Type B pancreatic cell (in vitro differentiated cells): ENCODE measurements at regions not wholly inside any gene's neighbourhood (a gene's known extent, or its start where the extent isn't known, plus 50 kb on each side); places are given as distances from the start of the nearest gene placed in this dataset.

Source experiments
- DNase-seq: peaks from one replicate; pipeline ENCODE4 v3.0.0; 2021; ENCODE audit warnings: mixed read lengths; ENCODE audit not compliant: unreplicated experiment; ENCODE audit errors: extremely low spot score
- H3K27ac Mint-ChIP-seq: 2 replicates; pipeline ENCODE4 v1.8.0; 2021; ENCODE audit warnings: mild to moderate bottlenecking, mixed read lengths
- H3K27me3 Mint-ChIP-seq: 2 replicates; pipeline ENCODE4 v1.8.0; 2021; ENCODE audit warnings: mixed read lengths
- H3K36me3 Mint-ChIP-seq: 2 replicates; pipeline ENCODE4 v1.8.0; 2021; ENCODE audit warnings: mixed read lengths
- H3K4me1 Mint-ChIP-seq: one replicate; pipeline ENCODE4 v1.8.0; 2021; ENCODE audit warnings: mixed read lengths; ENCODE audit not compliant: unreplicated experiment
- H3K4me3 Mint-ChIP-seq: 2 replicates; pipeline ENCODE4 v1.8.0; 2021; ENCODE audit warnings: mild to moderate bottlenecking, mixed read lengths
- H3K9me3 Mint-ChIP-seq: 2 replicates; pipeline ENCODE4 v1.8.0; 2021; ENCODE audit warnings: mixed read lengths
- CTCF ChIP-seq: fragments of 200-600 bp; sonication (generic); conservative IDR thresholded peaks from 2 replicates; pipeline ENCODE4 v1.5.0; 2021; ENCODE audit warnings: antibody characterized with exemption, mild to moderate bottlenecking

DNA sequence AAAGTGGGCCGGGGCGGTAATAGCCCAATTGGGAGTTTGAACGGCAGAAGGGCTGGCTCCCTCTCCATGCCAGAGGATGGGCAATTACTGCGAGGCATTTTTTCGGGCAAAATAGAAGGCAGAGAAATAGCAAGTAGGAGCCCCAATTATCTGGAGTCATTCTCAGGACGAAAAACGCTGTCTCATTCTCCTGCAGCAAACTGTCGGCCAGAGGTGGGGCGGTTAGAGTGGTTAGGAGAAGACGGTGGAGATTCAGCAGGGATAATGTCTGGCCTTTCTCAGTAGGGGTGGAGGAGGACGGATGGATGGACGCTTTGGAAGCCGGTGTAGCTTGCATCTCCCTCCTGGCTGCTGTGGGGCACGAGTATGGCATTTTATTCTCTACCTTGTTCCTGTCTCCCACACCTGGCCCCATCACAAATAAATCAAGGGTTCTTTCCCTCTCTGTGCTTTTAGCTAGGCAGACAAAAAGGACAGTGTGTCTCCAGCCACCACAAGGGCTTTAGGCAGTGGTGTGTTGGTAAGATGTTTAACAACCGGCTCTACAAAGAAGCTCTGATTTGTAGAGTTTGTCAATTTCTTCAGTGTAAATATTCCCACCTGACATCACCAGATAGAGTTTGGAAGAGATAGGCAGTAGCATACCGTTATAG lies 140.5 kb upstream of the LHX5 start:
- Mint-ChIP-seq H3K4me3 (no peak overlapping the region), H3K36me3 (no peaks in the 10 kb centered on the region)

GRCh38 chr12:113611652-113612051 lies 140.0 kb upstream of the LHX5 start:
- Mint-ChIP-seq H3K36me3 (no peaks in the 10 kb centered on the region), H3K27me3 (peaks cover 86% of the 10 kb centered on the region), H3K4me3 (no peak overlapping the region), H3K4me1 (no peaks in the 10 kb centered on the region), H3K27ac (no peak overlapping the region), H3K9me3 (no peaks in the 10 kb centered on the region)
- no peak for TF ChIP-seq CTCF
- no peak for DNase-seq

More for the DNA sequence above, 140.5 kb upstream of the LHX5 start:
- Mint-ChIP-seq H3K27ac (no peak overlapping the region), H3K9me3 (no peaks in the 10 kb centered on the region), H3K27me3 (peaks cover 88% of the 10 kb centered on the region), H3K4me1 (no peaks in the 10 kb centered on the region)
- DNase-seq = no peak
- TF ChIP-seq CTCF = no peak

- H3K4me1 Mint-ChIP-seq = no peaks in the 10 kb centered on the region
- H3K27ac Mint-ChIP-seq = no peak overlapping the region
- H3K9me3 Mint-ChIP-seq = no peaks in the 10 kb centered on the region
- no peak overlapping the region for H3K4me3 Mint-ChIP-seq
- TF ChIP-seq CTCF = no peak
- H3K27me3 Mint-ChIP-seq = peaks cover 86% of the 10 kb centered on the region
- no peaks in the 10 kb centered on the region for H3K36me3 Mint-ChIP-seq
- DNase-seq = no peak
Measured at GRCh38 chr12:113610698-113611097, 139.0 kb upstream of the LHX5 start.

DNA sequence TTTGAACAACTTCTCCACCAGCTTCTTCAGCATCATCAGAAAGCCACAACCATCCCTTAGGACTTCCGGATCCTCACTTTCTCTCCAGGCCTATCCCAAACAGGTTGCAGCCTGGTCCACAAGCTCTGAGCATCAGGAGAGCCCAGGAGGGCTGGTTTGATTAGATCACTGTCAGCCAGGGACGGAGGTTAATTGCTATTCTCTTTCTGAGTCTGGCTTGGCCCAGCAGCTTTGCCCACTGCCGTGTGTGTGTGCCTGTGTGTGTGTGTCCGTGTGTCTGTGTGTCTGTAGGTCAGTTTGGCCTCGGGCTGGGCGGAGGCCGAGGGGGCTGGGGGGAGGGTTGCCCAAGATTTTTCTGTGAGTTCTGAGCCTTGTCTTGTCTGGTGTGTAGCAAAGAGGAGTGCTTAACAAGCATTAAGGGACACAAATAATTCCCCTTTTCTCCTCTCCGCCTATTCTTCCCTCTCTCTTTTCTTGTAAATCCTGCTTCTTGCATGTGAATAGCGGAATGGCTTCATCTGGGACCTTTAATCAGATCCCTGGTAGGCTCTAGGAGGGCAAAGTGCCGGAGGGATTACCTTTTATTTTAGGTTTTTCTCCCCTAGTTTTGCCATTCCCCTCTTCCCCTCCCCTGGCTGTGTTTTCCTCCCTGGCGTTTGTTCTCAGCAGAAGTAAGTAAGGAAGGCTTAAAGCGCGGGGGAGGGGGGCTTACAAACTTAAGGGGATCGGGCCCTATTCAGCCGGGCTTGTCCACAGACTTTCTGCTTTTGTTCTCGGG lies 138.2 kb upstream of the LHX5 start:
- no peak for DNase-seq
- Mint-ChIP-seq H3K4me1 (no peaks in the 10 kb centered on the region), H3K4me3 (no peak overlapping the region), H3K9me3 (no peaks in the 10 kb centered on the region), H3K27me3 (peaks cover 81% of the 10 kb centered on the region), H3K27ac (no peak overlapping the region), H3K36me3 (no peaks in the 10 kb centered on the region)
- TF ChIP-seq CTCF = no peak

DNA sequence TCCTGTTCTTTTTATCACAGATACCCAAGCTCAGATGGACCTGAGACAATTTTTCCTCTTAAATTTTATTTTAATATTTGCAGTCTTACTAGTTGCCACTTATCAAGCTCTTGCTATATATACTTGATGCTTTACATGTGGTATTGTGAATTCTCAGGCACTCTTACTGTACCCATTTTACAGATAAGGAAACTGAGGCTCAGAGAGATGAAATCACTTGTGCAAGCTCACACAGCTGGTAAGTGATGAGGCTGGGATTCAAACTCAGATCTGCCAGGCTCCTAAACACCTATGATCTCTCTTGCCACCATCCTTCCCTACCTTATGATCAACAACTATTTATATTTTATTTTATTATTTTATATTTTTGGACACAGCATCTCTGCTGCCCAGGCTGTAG lies 133.0 kb upstream of the LHX5 start:
- Mint-ChIP-seq H3K4me3 (no peak overlapping the region), H3K36me3 (no peaks in the 10 kb centered on the region), H3K27ac (no peak overlapping the region), H3K4me1 (no peaks in the 10 kb centered on the region), H3K9me3 (no peaks in the 10 kb centered on the region), H3K27me3 (peaks cover 61% of the 10 kb centered on the region)
- TF ChIP-seq CTCF = no peak
- no peak for DNase-seq
